GM12892 (cell line): ENCODE measurements at regions not wholly inside any gene's neighbourhood (a gene's known extent, or its start where the extent isn't known, plus 50 kb on each side); places are given as distances from the start of the nearest gene placed in this dataset.

Source experiments
- POLR2A ChIP-seq: IDR thresholded peaks from 2 replicates; pipeline ENCODE4 v1.6.1; 2011; ENCODE audit warnings: low read depth, low read length, control low read depth
- POLR2AphosphoS5 ChIP-seq: IDR thresholded peaks from 2 replicates; pipeline ENCODE4 v1.6.1; 2011; ENCODE audit warnings: low read depth, low read length, control low read depth

DNA sequence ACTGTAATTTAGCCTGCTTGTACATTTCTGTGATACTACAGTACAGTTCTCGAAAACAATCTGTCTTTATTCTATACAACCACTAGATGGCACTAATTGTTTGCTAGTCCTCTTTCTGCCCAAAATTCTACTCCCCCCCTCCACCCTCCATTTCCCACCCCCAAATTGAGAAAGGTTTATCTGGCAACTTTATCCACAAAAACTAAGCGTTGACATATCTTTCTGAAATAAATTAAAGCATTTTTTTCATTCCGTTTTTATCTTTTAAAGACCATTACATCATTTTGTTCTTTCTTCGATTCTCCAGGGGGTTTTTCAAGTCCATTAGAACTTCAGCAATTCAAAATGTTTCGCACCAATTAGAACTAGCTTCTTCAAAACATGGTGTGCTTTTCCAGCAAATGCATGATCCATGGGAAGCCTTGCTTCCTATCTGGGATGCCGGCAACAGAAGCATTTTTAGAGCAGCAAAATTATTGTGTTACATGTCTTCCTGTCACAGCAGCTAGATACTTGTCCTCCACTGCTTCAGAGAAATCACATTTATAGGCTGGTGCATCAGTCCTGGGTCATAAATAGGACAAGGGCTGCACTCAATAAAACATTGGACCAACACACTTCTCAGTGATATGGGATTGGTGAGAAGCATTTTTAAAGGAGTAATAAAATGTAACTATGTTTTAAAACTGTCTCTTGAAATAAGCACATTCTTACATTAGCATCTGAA lies 241.3 kb downstream of the PAX3 start:
- TF ChIP-seq POLR2A (no peak), POLR2AphosphoS5 (no peak)
